SK-N-MC (cell line): ENCODE measurements at regions not wholly inside any gene's neighbourhood (a gene's known extent, or its start where the extent isn't known, plus 50 kb on each side); places are given as distances from the start of the nearest gene placed in this dataset.

Source experiments
- EZH2 ChIP-seq: fragments of 200-600 bp; sonication (generic); IDR thresholded peaks from one replicate; pipeline ENCODE4 v1.6.1; 2017; ENCODE audit warnings: antibody characterized with exemption
- FOXP2 ChIP-seq: optimal IDR thresholded peaks from 2 replicates; pipeline ENCODE3; 2011; ENCODE audit warnings: mild to moderate bottlenecking, moderate library complexity; ENCODE audit not compliant: insufficient read depth; ENCODE audit errors: extremely low read length, control extremely low read depth
- POLR2AphosphoS5 ChIP-seq: IDR thresholded peaks from 2 replicates; pipeline ENCODE4 v1.6.1; 2012; ENCODE audit warnings: mild to moderate bottlenecking, low read depth, low read length, borderline replicate concordance

DNA sequence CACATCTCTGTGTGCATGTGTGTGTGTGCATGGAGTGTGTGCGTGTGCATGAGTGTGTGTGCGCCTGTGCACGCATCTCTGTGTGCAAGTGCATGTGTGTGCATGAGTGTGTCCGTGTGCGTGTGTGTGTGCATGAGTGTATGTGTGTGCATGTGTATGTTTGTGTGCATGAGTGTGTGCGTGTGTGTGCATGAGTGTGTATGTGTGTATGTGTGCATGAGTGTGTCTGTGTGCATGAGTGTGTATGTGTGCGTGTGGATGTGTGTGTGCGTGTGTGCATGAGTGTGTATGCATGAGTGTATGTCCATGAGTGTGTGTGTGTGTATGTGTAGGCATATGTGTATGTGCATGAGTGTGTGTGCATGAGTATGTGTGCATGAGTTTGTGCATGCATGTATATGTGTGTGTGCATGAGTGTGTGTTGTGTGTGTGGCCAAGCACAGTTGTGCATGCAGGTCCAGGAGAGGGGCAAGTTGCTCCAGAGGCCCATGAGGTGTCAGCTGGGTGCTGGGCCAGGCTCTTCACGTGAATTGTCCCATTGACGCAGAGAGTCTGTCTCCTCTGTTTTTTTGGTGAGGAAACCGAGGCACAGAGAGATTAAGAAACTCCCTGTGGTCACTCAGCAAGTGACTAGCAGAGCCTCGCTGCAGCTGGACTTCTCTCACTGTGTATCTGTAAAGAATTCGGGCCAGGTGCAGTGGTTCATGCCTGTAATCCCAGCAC, 75.5 kb downstream of the ASB1 start:
- no peak for TF ChIP-seq EZH2
- no peak for TF ChIP-seq POLR2AphosphoS5
- TF ChIP-seq FOXP2, result no peak
